ENCODE measurements at regions not wholly inside any gene's neighbourhood (a gene's known extent, or its start where the extent isn't known, plus 50 kb on each side); places are given as distances from the start of the nearest gene placed in this dataset.

GRCh38 chr19:28075229-28075628, 1137.7 kb downstream of the UQCRFS1 start (continued):
- TF ChIP-seq, protein P1, sequence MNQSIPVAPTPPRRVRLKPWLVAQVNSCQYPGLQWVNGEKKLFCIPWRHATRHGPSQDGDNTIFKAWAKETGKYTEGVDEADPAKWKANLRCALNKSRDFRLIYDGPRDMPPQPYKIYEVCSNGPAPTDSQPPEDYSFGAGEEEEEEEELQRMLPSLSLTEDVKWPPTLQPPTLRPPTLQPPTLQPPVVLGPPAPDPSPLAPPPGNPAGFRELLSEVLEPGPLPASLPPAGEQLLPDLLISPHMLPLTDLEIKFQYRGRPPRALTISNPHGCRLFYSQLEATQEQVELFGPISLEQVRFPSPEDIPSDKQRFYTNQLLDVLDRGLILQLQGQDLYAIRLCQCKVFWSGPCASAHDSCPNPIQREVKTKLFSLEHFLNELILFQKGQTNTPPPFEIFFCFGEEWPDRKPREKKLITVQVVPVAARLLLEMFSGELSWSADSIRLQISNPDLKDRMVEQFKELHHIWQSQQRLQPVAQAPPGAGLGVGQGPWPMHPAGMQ (IDR thresholded peaks at IDR 0.05; ENCODE audit: borderline replicate concordance): no peak
- TF ChIP-seq, protein P2, sequence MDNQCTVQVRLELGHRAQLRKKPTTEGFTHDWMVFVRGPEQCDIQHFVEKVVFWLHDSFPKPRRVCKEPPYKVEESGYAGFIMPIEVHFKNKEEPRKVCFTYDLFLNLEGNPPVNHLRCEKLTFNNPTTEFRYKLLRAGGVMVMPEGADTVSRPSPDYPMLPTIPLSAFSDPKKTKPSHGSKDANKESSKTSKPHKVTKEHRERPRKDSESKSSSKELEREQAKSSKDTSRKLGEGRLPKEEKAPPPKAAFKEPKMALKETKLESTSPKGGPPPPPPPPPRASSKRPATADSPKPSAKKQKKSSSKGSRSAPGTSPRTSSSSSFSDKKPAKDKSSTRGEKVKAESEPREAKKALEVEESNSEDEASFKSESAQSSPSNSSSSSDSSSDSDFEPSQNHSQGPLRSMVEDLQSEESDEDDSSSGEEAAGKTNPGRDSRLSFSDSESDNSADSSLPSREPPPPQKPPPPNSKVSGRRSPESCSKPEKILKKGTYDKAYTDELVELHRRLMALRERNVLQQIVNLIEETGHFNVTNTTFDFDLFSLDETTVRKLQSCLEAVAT (IDR thresholded peaks at IDR 0.05): no peak
- TF ChIP-seq BMI1 (IDR thresholded peaks at IDR 0.05; ENCODE audit: borderline replicate concordance) (no peak), E2F4 (IDR thresholded peaks at IDR 0.05; ENCODE audit: low read depth, low read length) (no peak), MEF2B (IDR thresholded peaks at IDR 0.05; ENCODE audit: partially characterized antibody, poor library complexity, severe bottlenecking) (no peak)

DNA sequence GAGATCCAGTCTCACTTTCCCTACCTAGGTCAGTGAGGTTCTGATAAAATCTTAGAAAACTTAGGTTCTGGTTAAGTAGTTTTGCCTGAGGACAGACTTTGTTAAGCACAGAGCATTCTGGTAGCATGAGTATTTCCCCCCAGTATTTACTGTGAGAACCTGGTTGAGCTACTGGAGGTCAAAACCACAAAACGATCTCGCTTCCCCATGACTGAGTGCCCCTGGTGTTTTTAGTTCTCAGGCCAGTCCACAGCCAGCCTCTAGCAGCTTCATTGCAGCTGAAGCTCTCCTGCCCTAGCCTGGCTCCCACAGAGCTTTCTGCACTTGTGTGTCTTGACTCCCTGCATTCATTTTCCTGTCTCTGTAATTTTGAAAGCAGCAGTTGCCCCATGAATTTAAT, 1138.2 kb downstream of the UQCRFS1 start:
- no peaks in the 10 kb centered on the region for H3K27me3 ChIP-seq (replicated peaks in 1 of 2; ENCODE audit: control insufficient read depth in 2 of 2, insufficient read depth in 2 of 2, low read length in 1 of 2)
- H3K9me3 ChIP-seq (replicated peaks; ENCODE audit: control insufficient read depth, insufficient read depth, low read length): no peaks in the 10 kb centered on the region; the same call in 2 of the 3 replicates
- no peak overlapping the region for H3K4me2 ChIP-seq (ENCODE audit: control insufficient read depth, insufficient read depth)
- in situ Hi-C loops (cut with MboI) (no loop called here), intact Hi-C loops (cut with micrococcal nuclease; ENCODE audit: unreplicated experiment) (loop anchor here (1.0 to 10.0 kb wide), 3 partner anchors 55 to 100 kb away; no protein-coding TSS in a partner anchor)
- peaks cover 3% of the 10 kb centered on the region for H3K4me1 ChIP-seq (ENCODE audit: control insufficient read depth, insufficient read depth, low read length)
- no peak overlapping the region for H3K9ac ChIP-seq (ENCODE audit: control insufficient read depth, insufficient read depth, low read length)
- peak; percentile 80 for ATAC-seq
- H3K36me3 ChIP-seq (ENCODE audit: control insufficient read depth in 2 of 2, insufficient read depth in 2 of 2, low read length in 1 of 2): no peaks in the 10 kb centered on the region
- DNase-seq (ENCODE audit: low read depth, low spot score): peak; percentile 75
- no peak overlapping the region for H3K4me3 ChIP-seq
- ChIA-PET POLR2A (interaction anchor here (1.2 to 2.1 kb wide), 5 partner anchors 43 to 141 kb away, joined by 3 to 13 read pairs (median 3); no protein-coding TSS in a partner anchor), CTCF (interaction anchor here (0.7 to 2.6 kb wide), 8 partner anchors 40 to 151 kb away, joined by 3 to 12 read pairs (median 4); no protein-coding TSS in a partner anchor), RAD21 (ENCODE audit: unreplicated experiment) (interaction anchor here (0.6 to 5.8 kb wide), 27 partner anchors 9 to 406 kb away, joined by 3 to 41 read pairs (median 4); no protein-coding TSS in a partner anchor), SMC1A (ENCODE audit: uncharacterized antibody, unreplicated experiment) (interaction anchor here (0.7 to 4.4 kb wide), 21 partner anchors 9 to 152 kb away, joined by 3 to 42 read pairs (median 6); no protein-coding TSS in a partner anchor)
- no peaks in the 10 kb centered on the region for H4K20me1 ChIP-seq (ENCODE audit: control insufficient read depth, insufficient read depth)
- no peak overlapping the region for H2AFZ ChIP-seq (ENCODE audit: control insufficient read depth, low read depth, low read length)
- FAIRE-seq: peak; percentile 27
- BruUV-seq (replicated peaks): no TSS peak
- peak overlapping the region; percentile 69 for H3K27ac ChIP-seq (ENCODE audit: control insufficient read depth, insufficient read depth)
- 26% methylated on average over 2 of the region's 2 CpGs for WGBS (ENCODE audit: insufficient coverage, insufficient replicate concordance, low lambda C conversion rate, missing lambda C conversion rate)
- no peaks in the 10 kb centered on the region for H3K79me2 ChIP-seq (ENCODE audit: control insufficient read depth, insufficient read depth, low read length)
- TF ChIP-seq CBX5 (IDR thresholded peaks at IDR 0.05; ENCODE audit: low read depth): no peak
- no peak for TF ChIP-seq CEBPB (IDR thresholded peaks at IDR 0.05; ENCODE audit: borderline replicate concordance in 1 of 2, low read depth in 2 of 2, low read length in 2 of 2)
- peak; percentile 77 for TF ChIP-seq ATF2 (IDR thresholded peaks at IDR 0.05; ENCODE audit: low read length)
- TF ChIP-seq SKIL (IDR thresholded peaks at IDR 0.05; ENCODE audit: low read depth, poor library complexity, severe bottlenecking): peak; percentile 16
- no peak for TF ChIP-seq ZSCAN29 (IDR thresholded peaks at IDR 0.05)
